HG03469 (cell line): ENCODE measurements at regions not wholly inside any gene's neighbourhood (a gene's known extent, or its start where the extent isn't known, plus 50 kb on each side); places are given as distances from the start of the nearest gene placed in this dataset.
"Not testable (repeated sequence)": the region's sequence is repeated elsewhere in the genome, so short reads cannot be mapped to it uniquely, and the experiment has no call there.

Source experiments
- ATAC-seq: cut with Tn5 transposase; IDR thresholded peaks from one replicate; pipeline ENCODE4 v1.9.1; 2021; ENCODE audit warnings: mild to moderate bottlenecking, moderate library complexity, moderate number of reproducible peaks; ENCODE audit not compliant: unreplicated experiment

- no peak for ATAC-seq
These were observed 304.0 kb upstream of the TMEFF2 start for GRCh38 chr2:192498747-192499146.

GRCh38 chr2:192488158-192488557 is 293.4 kb upstream of the TMEFF2 start:
- not testable (repeated sequence) for ATAC-seq

GRCh38 chr2:192487636-192488035 is 292.9 kb upstream of the TMEFF2 start:
- no peak for ATAC-seq

- no peak for ATAC-seq
These were observed 290.2 kb upstream of the TMEFF2 start for GRCh38 chr2:192484903-192485302.

GRCh38 chr2:192480984-192481383 is 286.3 kb upstream of the TMEFF2 start:
- ATAC-seq, result no peak

- ATAC-seq, result no peak
These were observed 278.6 kb upstream of the TMEFF2 start for GRCh38 chr2:192473331-192473730.

- no peak for ATAC-seq
These were observed 277.2 kb upstream of the TMEFF2 start for GRCh38 chr2:192471982-192472381.

- ATAC-seq, result no peak
These were observed 274.9 kb upstream of the TMEFF2 start for GRCh38 chr2:192469612-192470011.

GRCh38 chr2:192467953-192468660 is 273.4 kb upstream of the TMEFF2 start:
- ATAC-seq, result no peak

GRCh38 chr2:192465141-192465540 is 270.4 kb upstream of the TMEFF2 start:
- ATAC-seq, result no peak

GRCh38 chr2:192459422-192459821 is 264.7 kb upstream of the TMEFF2 start:
- no peak for ATAC-seq

- no peak for ATAC-seq
These were observed 254.1 kb upstream of the TMEFF2 start for GRCh38 chr2:192448881-192449280.

GRCh38 chr2:192444286-192444838 is 249.6 kb upstream of the TMEFF2 start:
- ATAC-seq, result no peak

GRCh38 chr2:192443831-192444230 is 249.1 kb upstream of the TMEFF2 start:
- ATAC-seq, result no peak

GRCh38 chr2:192438239-192438638 is 243.5 kb upstream of the TMEFF2 start:
- no peak for ATAC-seq

GRCh38 chr2:192437653-192438052 is 242.9 kb upstream of the TMEFF2 start:
- no peak for ATAC-seq

GRCh38 chr2:192424243-192424642 is 229.5 kb upstream of the TMEFF2 start:
- ATAC-seq, result no peak

GRCh38 chr2:192419786-192420185 is 225.1 kb upstream of the TMEFF2 start:
- ATAC-seq, result no peak

GRCh38 chr2:192416060-192416459 is 221.3 kb upstream of the TMEFF2 start:
- ATAC-seq, result no peak

GRCh38 chr2:192414794-192415193 is 220.1 kb upstream of the TMEFF2 start:
- no peak for ATAC-seq

GRCh38 chr2:192413812-192414681 is 219.3 kb upstream of the TMEFF2 start:
- no peak for ATAC-seq

- not testable (repeated sequence) for ATAC-seq
These were observed 218.1 kb upstream of the TMEFF2 start for GRCh38 chr2:192412866-192413265.
